Mesendoderm (in vitro differentiated cells): ENCODE measurements at regions not wholly inside any gene's neighbourhood (a gene's known extent, or its start where the extent isn't known, plus 50 kb on each side); places are given as distances from the start of the nearest gene placed in this dataset.
"Not testable (repeated sequence)": the region's sequence is repeated elsewhere in the genome, so short reads cannot be mapped to it uniquely, and the experiment has no call there.

ENCODE experiments used
- DNase-seq: peaks from one replicate; pipeline ENCODE4 v3.0.0; 2013
- H2AK5ac ChIP-seq: 2 replicates; pipeline ENCODE4 v1.6.1; 2013; ENCODE audit warnings: low read length, inconsistent platforms
- H2BK120ac ChIP-seq: 2 replicates; pipeline ENCODE4 v1.6.1; 2013; ENCODE audit warnings: low read depth, mild to moderate bottlenecking, low read length, moderate library complexity, mixed read lengths
- H2BK15ac ChIP-seq: replicated peaks from 2 replicates; pipeline ENCODE4 v1.6.1; 2013; ENCODE audit warnings: low read depth, mild to moderate bottlenecking, moderate library complexity
- H2BK5ac ChIP-seq: 2 replicates; pipeline ENCODE4 v1.6.1; 2013; ENCODE audit warnings: low read length, inconsistent platforms
- H3K18ac ChIP-seq: 2 replicates; pipeline ENCODE4 v1.6.1; 2013; ENCODE audit warnings: mild to moderate bottlenecking, low read length, mixed read lengths
- H3K23ac ChIP-seq: one replicate; pipeline ENCODE4 v1.6.1; 2013; ENCODE audit warnings: low read length
- H3K27ac ChIP-seq: 2 replicates; pipeline ENCODE4 v1.5.1; 2013; ENCODE audit warnings: low read depth, mild to moderate bottlenecking, inconsistent platforms, low read length, moderate library complexity
- H3K27me3 ChIP-seq: 2 replicates; pipeline ENCODE4 v1.6.1; 2013; ENCODE audit warnings: low read length, control low read depth, mild to moderate bottlenecking, inconsistent platforms; ENCODE audit not compliant: insufficient read depth, poor library complexity
- H3K36me3 ChIP-seq: 2 replicates; pipeline ENCODE4 v1.6.1; 2013; ENCODE audit warnings: low read length, inconsistent platforms; ENCODE audit not compliant: control insufficient read depth, insufficient read depth
- H3K4ac ChIP-seq: one replicate; pipeline ENCODE4 v1.6.1; 2013; ENCODE audit warnings: low read depth, mild to moderate bottlenecking, low read length, moderate library complexity
- H3K4me1 ChIP-seq: 2 replicates; pipeline ENCODE4 v1.6.1; 2013; ENCODE audit warnings: low read depth, low read length, inconsistent platforms; ENCODE audit not compliant: control insufficient read depth
- H3K4me2 ChIP-seq: 2 replicates; pipeline ENCODE4 v1.6.1; 2013; ENCODE audit warnings: low read length
- H3K4me3 ChIP-seq: 2 replicates; pipeline ENCODE4 v1.5.1; 2013; ENCODE audit warnings: mild to moderate bottlenecking, low read length
- H3K56ac ChIP-seq: one replicate; pipeline ENCODE4 v1.6.1; 2013; ENCODE audit warnings: low read length
- H3K79me1 ChIP-seq: 2 replicates; pipeline ENCODE4 v1.6.1; 2013; ENCODE audit warnings: low read length, inconsistent platforms
- H3K79me2 ChIP-seq: 2 replicates; pipeline ENCODE4 v1.6.1; 2013; ENCODE audit warnings: mild to moderate bottlenecking, low read length; ENCODE audit not compliant: control insufficient read depth, insufficient read depth
- H3K9ac ChIP-seq: 2 replicates; pipeline ENCODE4 v1.6.1; 2013; ENCODE audit warnings: low read length, inconsistent platforms
- H4K5ac ChIP-seq: one replicate; pipeline ENCODE4 v1.6.1; 2013; ENCODE audit warnings: low read length
- H4K8ac ChIP-seq: one replicate; pipeline ENCODE4 v1.6.1; 2013; ENCODE audit warnings: low read depth, mild to moderate bottlenecking, control low read depth, low read length, moderate library complexity
- WGBS: extraction: QIAGEN DNeasy Blood & Tissue Kit; methylation state at CpG from one replicate; pipeline ENCODE4 v1.1.7; 2013; ENCODE audit warnings: low lambda C conversion rate, missing lambda C conversion rate; ENCODE audit not compliant: insufficient coverage; ENCODE audit errors: extremely low coverage; 5-methylcytosine and 5-hydroxymethylcytosine counted together

GRCh38 chr12:107209700-107210099, 116.4 kb upstream of the CRY1 start:
- H3K56ac ChIP-seq, H3K27me3 ChIP-seq, H2BK5ac ChIP-seq, H4K8ac ChIP-seq, H3K79me2 ChIP-seq, DNase-seq, H3K36me3 ChIP-seq, H3K9ac ChIP-seq, H3K4me2 ChIP-seq, H2AK5ac ChIP-seq, H3K79me1 ChIP-seq, H4K5ac ChIP-seq, H3K4ac ChIP-seq, H3K27ac ChIP-seq, H2BK15ac ChIP-seq, H2BK120ac ChIP-seq, H3K23ac ChIP-seq, H3K4me3 ChIP-seq, H3K18ac ChIP-seq, H3K4me1 ChIP-seq: not testable (repeated sequence)
- WGBS: no CpG with 5 or more reads among the region's 7 CpGs

- H3K79me2 ChIP-seq, H4K5ac ChIP-seq, H3K23ac ChIP-seq, H3K27ac ChIP-seq, H3K4ac ChIP-seq, H3K79me1 ChIP-seq, H2BK5ac ChIP-seq, H2BK15ac ChIP-seq, H3K56ac ChIP-seq, H3K27me3 ChIP-seq, H3K4me3 ChIP-seq, H4K8ac ChIP-seq, DNase-seq, H3K4me1 ChIP-seq, H2BK120ac ChIP-seq, H3K36me3 ChIP-seq, H3K4me2 ChIP-seq, H2AK5ac ChIP-seq, H3K18ac ChIP-seq, H3K9ac ChIP-seq: not testable (repeated sequence)
- WGBS: no CpG with 5 or more reads among the region's 3 CpGs
Observed at GRCh38 chr12:107214373-107214773, 121.0 kb upstream of the CRY1 start.

GRCh38 chr12:107216411-107216810, 123.1 kb upstream of the CRY1 start:
- no CpG with 5 or more reads among the region's 7 CpGs for WGBS
- not testable (repeated sequence) for DNase-seq

GRCh38 chr12:107219301-107219700, 126.0 kb upstream of the CRY1 start:
- Histone ChIP-seq H3K56ac (no peak overlapping the region), H2AK5ac (no peak overlapping the region), H2BK15ac (no peak overlapping the region), H3K23ac (no peak overlapping the region), H3K4me2 (no peak overlapping the region), H3K18ac (no peak overlapping the region), H4K8ac (no peak overlapping the region), H3K79me1 (no peaks in the 10 kb centered on the region), H3K4ac (no peak overlapping the region), H3K4me1 (no peaks in the 10 kb centered on the region), H2BK5ac (no peak overlapping the region), H3K9ac (no peak overlapping the region), H4K5ac (no peak overlapping the region), H2BK120ac (no peak overlapping the region), H3K27ac (no peak overlapping the region), H3K36me3 (no peaks in the 10 kb centered on the region), H3K27me3 (no peaks in the 10 kb centered on the region), H3K4me3 (no peak overlapping the region), H3K79me2 (no peaks in the 10 kb centered on the region)
- no peak for DNase-seq
- WGBS: no CpG with 5 or more reads among the region's 3 CpGs

More at GRCh38 chr12:107216411-107216810, 123.1 kb upstream of the CRY1 start:
- not testable (repeated sequence) for H2BK15ac ChIP-seq, H3K4me2 ChIP-seq, H4K8ac ChIP-seq, H3K4ac ChIP-seq, H2AK5ac ChIP-seq, H3K56ac ChIP-seq, H3K23ac ChIP-seq, H2BK5ac ChIP-seq, H3K18ac ChIP-seq, H3K4me1 ChIP-seq, H3K9ac ChIP-seq, H3K27ac ChIP-seq, H3K79me1 ChIP-seq, H3K79me2 ChIP-seq, H3K36me3 ChIP-seq, H2BK120ac ChIP-seq, H3K27me3 ChIP-seq, H3K4me3 ChIP-seq, H4K5ac ChIP-seq

- H3K4me2 ChIP-seq: no peak overlapping the region
- no peak overlapping the region for H3K9ac ChIP-seq
- no peak overlapping the region for H3K18ac ChIP-seq
- no peaks in the 10 kb centered on the region for H3K27me3 ChIP-seq
- no peak overlapping the region for H3K56ac ChIP-seq
- peaks cover 5% of the 10 kb centered on the region for H3K4me1 ChIP-seq
- no peaks in the 10 kb centered on the region for H3K79me2 ChIP-seq
- no peak overlapping the region for H3K4ac ChIP-seq
- H3K36me3 ChIP-seq: no peaks in the 10 kb centered on the region
- H2BK15ac ChIP-seq: no peak overlapping the region
- H2BK120ac ChIP-seq: no peak overlapping the region
- no peak for DNase-seq
- H3K79me1 ChIP-seq: no peaks in the 10 kb centered on the region
- no peak overlapping the region for H4K5ac ChIP-seq
- H3K27ac ChIP-seq: no peak overlapping the region
- no peak overlapping the region for H2AK5ac ChIP-seq
- no peak overlapping the region for H4K8ac ChIP-seq
- no peak overlapping the region for H3K4me3 ChIP-seq
- H3K23ac ChIP-seq: no peak overlapping the region
- no peak overlapping the region for H2BK5ac ChIP-seq
Observed at GRCh38 chr12:107221913-107222312, 128.6 kb upstream of the CRY1 start.

GRCh38 chr12:107223821-107224220, 130.5 kb upstream of the CRY1 start:
- H3K18ac ChIP-seq: no peak overlapping the region
- WGBS: no CpG with 5 or more reads among the region's 5 CpGs
- no peaks in the 10 kb centered on the region for H3K79me1 ChIP-seq
- no peak overlapping the region for H3K23ac ChIP-seq
- no peaks in the 10 kb centered on the region for H3K36me3 ChIP-seq
- H3K9ac ChIP-seq: no peak overlapping the region
- H3K4me3 ChIP-seq: no peak overlapping the region
- no peaks in the 10 kb centered on the region for H3K27me3 ChIP-seq
- H2BK5ac ChIP-seq: no peak overlapping the region
- H4K5ac ChIP-seq: no peak overlapping the region
- no peak for DNase-seq
- H2BK15ac ChIP-seq: no peak overlapping the region
- peaks cover 5% of the 10 kb centered on the region for H3K4me1 ChIP-seq
- no peak overlapping the region for H3K56ac ChIP-seq
- no peak overlapping the region for H3K4ac ChIP-seq
- no peak overlapping the region for H2BK120ac ChIP-seq
- no peak overlapping the region for H2AK5ac ChIP-seq
- H3K4me2 ChIP-seq: no peak overlapping the region
- no peaks in the 10 kb centered on the region for H3K79me2 ChIP-seq
- no peak overlapping the region for H4K8ac ChIP-seq
- no peak overlapping the region for H3K27ac ChIP-seq
